Peyer's patch (tissue), 4 donors: ENCODE measurements at regions not wholly inside any gene's neighbourhood (a gene's known extent, or its start where the extent isn't known, plus 50 kb on each side); places are given as distances from the start of the nearest gene placed in this dataset.

Experiments
- DNase-seq, 3 donors: peaks; one replicate each; pipeline ENCODE4 v3.0.0-alpha.2; 2017 to 2019
- H3K27ac ChIP-seq, 4 donors: fragments of 200-600 bp; sonication (generic); one replicate each; pipeline ENCODE4 v1.5.1; 2016 to 2019
- H3K27me3 ChIP-seq, 2 donors: fragments of 200-600 bp; sonication (generic); one replicate each; pipeline ENCODE4 v1.5.1; 2019
- H3K36me3 ChIP-seq, 3 donors: fragments of 200-600 bp; sonication (generic); one replicate each; pipeline ENCODE4 v1.5.1; 2016 to 2019
- H3K4me1 ChIP-seq, 4 donors: fragments of 200-600 bp; sonication (generic); one replicate each; pipeline ENCODE4 v1.5.1; 2016 to 2019
- H3K4me3 ChIP-seq, 4 donors: fragments of 200-600 bp; sonication (generic); 1 replicate in 3 of 4; 2 replicates in 1 of 4; pipeline ENCODE4 v1.5.1; 2016 to 2019; ENCODE audit warnings: mild to moderate bottlenecking in 1 of 4
- H3K9me3 ChIP-seq, 4 donors: fragments of 200-600 bp; sonication (generic); one replicate each; pipeline ENCODE4 v1.5.1; 2016 to 2019; ENCODE audit warnings: mild to moderate bottlenecking in 1 of 4
- POLR2A ChIP-seq, 2 donors: fragments of 450-650 bp; IDR thresholded peaks; one replicate each; pipeline ENCODE4 v1.5.1; 2017; ENCODE audit warnings: antibody characterized with exemption in 2 of 2, mild to moderate bottlenecking in 2 of 2, moderate library complexity in 2 of 2
- TF ChIP-seq, protein P1 (sequence below), 6 experiments: fragments of 450-650 bp in 4 of 6; fragments of 200-600 bp in 2 of 6; sonication (generic) in 1 of 6; IDR thresholded peaks; one replicate each; pipeline ENCODE4 v1.5.1; 2017 to 2019; ENCODE audit warnings: antibody characterized with exemption in 6 of 6, mild to moderate bottlenecking in 3 of 6, moderate library complexity in 1 of 6

DNA sequence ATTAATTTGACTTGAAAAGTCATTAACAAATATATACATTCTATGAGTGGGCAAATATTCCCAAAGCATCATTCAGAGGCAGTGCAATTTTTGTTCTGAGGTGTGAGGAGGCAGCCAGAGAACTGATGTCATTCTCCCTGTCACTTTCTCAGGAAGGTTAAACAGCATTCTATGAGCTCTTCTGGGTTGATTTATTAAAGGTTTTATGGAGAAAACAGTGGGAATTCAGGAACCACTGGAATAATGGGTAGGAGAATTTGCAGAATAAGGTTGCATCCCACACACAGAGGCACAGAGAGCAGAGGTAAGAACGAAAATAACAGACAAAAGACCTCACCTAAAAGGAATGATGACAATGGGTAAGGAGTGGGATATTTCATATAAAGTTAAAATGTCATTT, 860.6 kb downstream of the TFAP2A start:
- H3K27ac ChIP-seq = no peak overlapping the region
- no peak overlapping the region for H3K4me3 ChIP-seq
- peaks cover 0 to 3% (median 0%) of the 10 kb centered on the region in 4 donors for H3K9me3 ChIP-seq
- TF ChIP-seq POLR2A (IDR thresholded peaks at IDR 0.05) = no peak
- TF ChIP-seq, protein P1, sequence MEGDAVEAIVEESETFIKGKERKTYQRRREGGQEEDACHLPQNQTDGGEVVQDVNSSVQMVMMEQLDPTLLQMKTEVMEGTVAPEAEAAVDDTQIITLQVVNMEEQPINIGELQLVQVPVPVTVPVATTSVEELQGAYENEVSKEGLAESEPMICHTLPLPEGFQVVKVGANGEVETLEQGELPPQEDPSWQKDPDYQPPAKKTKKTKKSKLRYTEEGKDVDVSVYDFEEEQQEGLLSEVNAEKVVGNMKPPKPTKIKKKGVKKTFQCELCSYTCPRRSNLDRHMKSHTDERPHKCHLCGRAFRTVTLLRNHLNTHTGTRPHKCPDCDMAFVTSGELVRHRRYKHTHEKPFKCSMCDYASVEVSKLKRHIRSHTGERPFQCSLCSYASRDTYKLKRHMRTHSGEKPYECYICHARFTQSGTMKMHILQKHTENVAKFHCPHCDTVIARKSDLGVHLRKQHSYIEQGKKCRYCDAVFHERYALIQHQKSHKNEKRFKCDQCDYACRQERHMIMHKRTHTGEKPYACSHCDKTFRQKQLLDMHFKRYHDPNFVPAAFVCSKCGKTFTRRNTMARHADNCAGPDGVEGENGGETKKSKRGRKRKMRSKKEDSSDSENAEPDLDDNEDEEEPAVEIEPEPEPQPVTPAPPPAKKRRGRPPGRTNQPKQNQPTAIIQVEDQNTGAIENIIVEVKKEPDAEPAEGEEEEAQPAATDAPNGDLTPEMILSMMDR (IDR thresholded peaks at IDR 0.05) = no peak
- no peaks in the 10 kb centered on the region for H3K4me1 ChIP-seq
- H3K36me3 ChIP-seq = no peaks in the 10 kb centered on the region
- no peaks in the 10 kb centered on the region for H3K27me3 ChIP-seq
- no peak for DNase-seq

DNA sequence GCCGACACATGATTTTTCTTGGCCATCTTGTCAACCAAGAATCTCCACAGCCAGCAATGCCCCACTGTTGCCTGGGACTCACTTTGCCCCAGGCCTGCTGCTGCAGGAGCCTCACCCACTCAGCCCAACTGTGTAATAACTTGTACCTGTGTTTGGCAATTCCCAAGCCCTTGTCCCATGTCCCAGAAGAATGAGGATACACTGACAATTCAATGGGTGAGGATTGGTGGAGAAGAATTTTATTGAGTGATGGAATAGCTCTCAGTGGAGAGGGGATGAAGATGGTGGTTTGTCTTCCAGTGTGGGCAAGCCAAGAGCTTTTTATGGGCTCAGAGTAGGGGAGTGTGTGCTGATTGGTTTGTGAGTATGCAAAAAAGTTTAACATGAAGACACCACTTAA, 861.9 kb downstream of the TFAP2A start:
- peaks cover 0 to 3% (median 0%) of the 10 kb centered on the region in 4 donors for H3K9me3 ChIP-seq
- no peaks in the 10 kb centered on the region for H3K4me1 ChIP-seq
- no peak overlapping the region for H3K27ac ChIP-seq
- DNase-seq = no peak
- no peak for TF ChIP-seq POLR2A (IDR thresholded peaks at IDR 0.05)
- TF ChIP-seq, protein P1 (IDR thresholded peaks at IDR 0.05) = no peak
- no peak overlapping the region for H3K4me3 ChIP-seq
- no peaks in the 10 kb centered on the region for H3K27me3 ChIP-seq
- H3K36me3 ChIP-seq = no peaks in the 10 kb centered on the region

DNA sequence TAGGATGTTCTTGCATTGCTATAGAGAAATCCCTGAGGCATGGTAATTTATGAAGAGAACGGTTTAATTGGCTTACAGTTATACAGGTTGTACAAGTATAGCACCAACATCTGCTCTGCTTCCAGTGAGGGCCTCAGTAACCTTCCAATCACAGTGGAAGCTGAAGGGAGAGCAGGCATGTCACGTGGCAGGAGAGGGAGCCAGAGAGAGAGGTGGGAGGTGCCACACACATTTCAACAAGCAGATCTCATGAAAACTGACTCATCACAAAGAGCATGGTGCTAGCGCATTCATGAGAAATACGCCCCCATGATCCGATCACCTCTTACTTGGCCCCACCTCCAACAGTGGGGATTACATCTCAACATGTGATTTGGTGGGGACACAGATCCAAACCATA, 871.2 kb downstream of the TFAP2A start:
- no peaks in the 10 kb centered on the region for H3K27me3 ChIP-seq
- H3K9me3 ChIP-seq = no peaks in the 10 kb centered on the region
- no peak overlapping the region for H3K4me3 ChIP-seq
- H3K27ac ChIP-seq = no peak overlapping the region
- no peaks in the 10 kb centered on the region for H3K4me1 ChIP-seq
- TF ChIP-seq POLR2A (IDR thresholded peaks at IDR 0.05) = no peak
- TF ChIP-seq, protein P1 (IDR thresholded peaks at IDR 0.05) = no peak
- H3K36me3 ChIP-seq = no peaks in the 10 kb centered on the region
- DNase-seq = no peak

DNA sequence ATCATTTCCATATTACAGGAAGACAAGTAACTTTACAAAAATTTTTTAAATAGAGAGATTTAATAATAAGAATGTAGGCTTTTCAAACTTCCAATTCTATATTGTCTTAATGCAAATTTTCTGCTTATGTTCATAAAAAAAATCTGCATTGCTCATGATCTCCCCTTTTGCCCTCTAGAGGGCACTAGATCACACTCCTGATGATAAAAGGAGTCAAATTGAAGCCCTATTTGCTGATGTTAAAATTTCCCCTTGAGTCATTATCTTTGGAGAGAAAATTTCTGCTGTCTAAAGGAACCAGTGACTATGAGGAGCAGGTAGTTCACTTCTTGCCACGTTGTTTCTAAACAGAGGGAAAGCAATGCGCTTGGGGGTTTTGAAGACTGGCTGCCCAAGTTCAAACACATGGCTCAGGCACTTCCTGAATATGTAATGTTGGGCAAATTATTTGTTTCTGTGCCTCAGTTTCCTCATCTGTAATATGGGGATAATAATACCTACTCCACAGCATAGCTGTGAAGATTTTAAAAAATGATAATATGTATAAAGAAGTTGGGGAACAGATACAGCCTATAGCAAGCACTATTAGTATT, 874.2 kb downstream of the TFAP2A start:
- Histone ChIP-seq H3K4me3 (no peak overlapping the region), H3K27ac (no peak overlapping the region), H3K4me1 (no peaks in the 10 kb centered on the region), H3K27me3 (no peaks in the 10 kb centered on the region), H3K9me3 (no peaks in the 10 kb centered on the region), H3K36me3 (no peaks in the 10 kb centered on the region)
- TF ChIP-seq, protein P1 (IDR thresholded peaks at IDR 0.05) = peak in 4 of 6 experiments; percentile 35 to 42 (median 38)
- no peak for TF ChIP-seq POLR2A (IDR thresholded peaks at IDR 0.05)
- no peak for DNase-seq

DNA sequence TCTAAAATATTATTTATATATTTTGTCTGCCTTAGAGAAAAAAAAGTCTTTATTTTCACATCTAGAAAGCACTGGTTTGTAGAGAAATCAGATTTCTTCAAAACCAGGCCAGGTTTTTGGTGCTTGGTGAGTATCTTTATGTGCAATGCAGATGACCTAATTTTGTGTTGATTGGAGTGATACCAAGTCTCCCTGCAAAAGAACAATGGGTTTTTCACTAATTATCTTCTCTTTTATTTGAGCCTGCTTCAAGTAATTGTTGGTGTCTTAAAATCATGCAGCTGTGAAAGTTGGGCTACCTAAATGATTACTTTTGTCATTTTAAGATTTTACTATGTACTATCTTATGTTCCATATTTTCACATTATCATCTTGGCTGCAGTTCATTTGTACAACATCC, 874.7 kb downstream of the TFAP2A start:
- H3K4me3 ChIP-seq = no peak overlapping the region
- H3K9me3 ChIP-seq = no peaks in the 10 kb centered on the region
- no peak overlapping the region for H3K27ac ChIP-seq
- no peak for DNase-seq
- H3K36me3 ChIP-seq = no peaks in the 10 kb centered on the region
- H3K4me1 ChIP-seq = no peaks in the 10 kb centered on the region
- TF ChIP-seq, protein P1 (IDR thresholded peaks at IDR 0.05) = no peak
- no peak for TF ChIP-seq POLR2A (IDR thresholded peaks at IDR 0.05)
- H3K27me3 ChIP-seq = no peaks in the 10 kb centered on the region
